GM21825 (cell line): ENCODE measurements at regions not wholly inside any gene's neighbourhood (a gene's known extent, or its start where the extent isn't known, plus 50 kb on each side); places are given as distances from the start of the nearest gene placed in this dataset.

Source experiments
- ATAC-seq: cut with Tn5 transposase; IDR thresholded peaks from one replicate; pipeline ENCODE4 v1.9.1; 2021; ENCODE audit warnings: mild to moderate bottlenecking, moderate library complexity; ENCODE audit not compliant: unreplicated experiment

- ATAC-seq = no peak
These were observed 123.6 kb upstream of the CPEB2 start for GRCh38 chr4:14878681-14879080.

GRCh38 chr4:14879683-14880082, 122.6 kb upstream of the CPEB2 start:
- no peak for ATAC-seq

DNA sequence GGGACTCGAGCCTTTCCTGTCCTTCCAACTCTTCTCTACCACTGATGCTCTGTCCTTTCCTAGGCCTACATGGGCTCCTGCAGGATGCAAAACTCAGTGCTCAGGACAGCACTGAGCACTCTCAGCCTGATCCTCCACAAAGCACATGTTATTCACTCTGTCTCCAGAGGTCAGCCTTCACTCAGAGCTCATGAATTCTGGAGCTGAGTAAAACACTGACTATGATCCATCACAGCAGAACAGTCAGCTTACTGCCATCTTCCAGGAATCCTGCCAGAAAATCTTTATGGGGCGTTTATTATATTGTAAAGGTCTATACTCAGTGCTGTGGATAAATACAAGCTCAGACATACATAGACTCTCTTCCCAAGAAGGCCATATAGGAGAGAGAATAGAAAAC, 121.5 kb upstream of the CPEB2 start:
- no peak for ATAC-seq

- ATAC-seq = no peak
These were observed 119.1 kb upstream of the CPEB2 start for GRCh38 chr4:14883166-14883565.

- no peak for ATAC-seq
These were observed 118.6 kb upstream of the CPEB2 start for GRCh38 chr4:14883661-14884060.

GRCh38 chr4:14887842-14888433, 114.3 kb upstream of the CPEB2 start:
- no peak for ATAC-seq

DNA sequence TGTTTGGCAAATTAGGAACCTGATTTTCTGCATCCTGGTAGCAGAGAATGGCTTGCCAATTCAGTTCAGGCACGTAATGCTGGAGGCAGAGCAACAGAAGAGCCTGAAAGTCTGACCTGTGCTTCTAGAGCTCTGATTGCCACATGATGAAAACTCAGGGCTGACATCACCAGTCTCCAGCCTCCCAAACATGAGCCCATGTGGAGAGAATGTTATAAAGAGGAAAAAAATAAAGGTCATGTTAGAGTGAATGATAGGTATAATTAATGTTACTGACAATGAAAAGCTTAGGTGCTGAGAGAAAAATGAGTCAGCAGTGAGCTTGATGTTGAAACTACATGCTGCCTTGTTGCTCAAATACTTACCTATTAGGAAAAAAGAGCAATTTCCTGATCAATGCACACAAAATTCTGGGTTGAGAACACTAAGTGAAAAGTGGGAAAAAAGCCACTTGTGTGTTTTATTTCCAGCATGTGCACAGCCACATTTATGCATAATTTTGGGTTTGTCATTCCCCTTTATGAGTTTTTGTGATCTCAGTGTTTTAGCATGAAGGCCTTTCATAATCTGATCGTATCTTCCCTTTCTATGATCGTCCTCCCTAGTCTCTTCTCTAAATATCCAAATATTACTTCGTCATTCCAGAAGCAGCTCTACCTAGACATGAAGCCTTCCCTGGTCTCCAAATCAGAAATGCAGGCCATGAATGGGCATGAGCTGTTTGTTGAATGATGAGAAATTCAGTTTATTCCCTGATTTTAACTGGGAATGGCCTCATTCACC, 113.3 kb upstream of the CPEB2 start:
- no peak for ATAC-seq

GRCh38 chr4:14892563-14892962, 109.7 kb upstream of the CPEB2 start:
- no peak for ATAC-seq

DNA sequence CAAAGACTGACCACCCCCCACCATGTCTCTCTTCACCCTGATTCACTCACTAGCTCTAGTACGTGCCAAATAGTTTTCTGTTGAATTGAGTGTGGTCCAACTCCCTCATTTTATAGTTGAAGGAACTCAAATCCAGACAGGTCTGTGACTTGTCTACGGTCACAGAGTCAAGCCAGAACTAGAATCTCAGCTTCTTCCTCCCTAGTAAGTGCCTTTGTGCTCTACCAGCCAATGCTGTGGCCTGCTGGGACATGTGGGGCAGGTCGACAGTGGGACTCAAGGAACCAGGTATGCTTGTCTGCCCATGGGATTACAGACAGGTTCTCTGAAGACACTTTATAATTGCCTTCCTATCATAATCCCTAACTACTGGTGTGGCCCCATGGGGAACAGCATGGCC, 108.6 kb upstream of the CPEB2 start:
- no peak for ATAC-seq

DNA sequence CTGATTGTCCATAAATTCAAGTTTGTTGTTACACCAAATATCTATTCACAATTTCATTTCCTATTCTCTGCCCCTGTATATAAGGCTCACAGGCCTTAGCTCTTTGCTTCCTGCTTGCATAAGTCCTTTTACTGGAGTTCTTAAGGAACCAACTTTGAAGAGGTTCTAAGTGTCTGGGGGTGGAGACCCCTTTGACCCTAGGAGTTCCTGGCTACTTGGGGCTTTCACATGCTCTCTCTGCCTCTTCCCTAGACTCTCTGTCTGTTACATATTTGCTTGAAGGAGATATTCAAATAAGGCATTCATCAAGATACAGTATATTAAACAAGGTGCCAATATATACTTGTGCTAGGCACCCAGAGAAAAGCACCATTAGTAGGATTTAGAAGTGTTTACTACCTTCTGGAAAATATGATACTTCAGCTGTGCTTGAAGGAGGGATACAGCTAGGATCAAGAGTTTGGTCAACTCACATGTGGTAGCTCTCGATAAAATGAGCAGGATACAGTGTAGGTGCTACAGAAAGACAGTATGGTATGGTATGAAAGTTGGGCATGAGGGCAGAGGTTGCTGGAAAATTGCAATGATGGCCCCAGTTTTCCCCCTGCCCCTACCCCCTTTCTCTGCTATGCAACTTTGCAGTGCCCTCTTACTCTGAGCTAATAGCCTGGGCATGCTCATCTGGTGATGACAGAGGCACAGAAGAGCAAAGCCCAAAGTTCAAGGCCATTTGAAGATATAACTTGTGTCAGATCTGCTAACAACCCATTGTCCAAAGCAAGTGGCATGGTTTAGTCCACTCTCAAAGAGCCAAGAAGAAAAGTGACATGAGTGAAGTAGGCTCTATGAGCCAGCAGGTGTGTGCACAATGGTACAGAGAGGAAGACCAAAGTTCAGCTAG, 107.6 kb upstream of the CPEB2 start:
- ATAC-seq = no peak

DNA sequence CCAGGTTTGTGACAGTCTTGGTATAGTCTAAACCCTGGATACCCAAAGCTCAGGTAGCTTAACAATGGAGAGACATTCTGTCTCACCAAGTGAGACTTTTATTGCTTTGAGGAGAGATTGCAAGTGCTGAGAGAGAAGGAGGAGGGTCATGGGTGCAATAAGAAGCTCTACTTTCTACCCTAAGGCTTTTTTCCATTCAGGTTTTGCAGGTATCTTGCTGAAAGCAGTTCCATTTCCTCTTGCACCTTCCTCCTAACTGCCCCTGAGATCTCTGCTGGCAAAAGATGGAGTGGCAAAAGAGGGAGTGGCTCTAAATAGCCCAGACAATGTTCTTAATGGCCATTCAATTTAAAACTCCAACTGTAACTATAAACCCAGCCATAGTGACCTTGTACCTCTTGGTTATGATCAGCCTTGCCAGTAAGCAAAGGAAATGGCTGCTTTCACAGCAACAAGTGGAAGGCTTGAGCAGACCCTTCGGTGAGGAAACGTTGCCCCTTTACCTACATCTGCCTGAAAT, 105.6 kb upstream of the CPEB2 start:
- ATAC-seq = no peak

GRCh38 chr4:14897217-14897616, 105.1 kb upstream of the CPEB2 start:
- no peak for ATAC-seq

DNA sequence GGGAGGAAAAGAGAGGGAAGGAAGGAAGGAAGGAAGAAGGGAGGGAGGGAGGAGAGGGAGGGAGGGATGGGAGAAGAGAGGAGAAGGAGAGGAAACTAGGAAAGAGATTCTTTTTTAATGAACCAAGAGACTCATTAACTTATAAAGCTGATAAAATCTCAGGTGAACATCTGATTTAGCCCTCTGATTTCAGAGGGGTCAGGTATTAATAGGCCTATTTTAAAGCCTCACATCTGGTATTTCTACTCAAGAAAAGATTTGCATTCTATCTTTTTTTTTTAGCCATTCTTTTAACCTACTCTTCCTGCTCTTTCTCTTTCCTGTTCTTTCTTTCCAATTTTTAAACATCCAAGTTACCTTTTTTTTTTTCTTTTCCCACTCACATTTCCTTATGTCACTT, 103.3 kb upstream of the CPEB2 start:
- ATAC-seq = no peak

DNA sequence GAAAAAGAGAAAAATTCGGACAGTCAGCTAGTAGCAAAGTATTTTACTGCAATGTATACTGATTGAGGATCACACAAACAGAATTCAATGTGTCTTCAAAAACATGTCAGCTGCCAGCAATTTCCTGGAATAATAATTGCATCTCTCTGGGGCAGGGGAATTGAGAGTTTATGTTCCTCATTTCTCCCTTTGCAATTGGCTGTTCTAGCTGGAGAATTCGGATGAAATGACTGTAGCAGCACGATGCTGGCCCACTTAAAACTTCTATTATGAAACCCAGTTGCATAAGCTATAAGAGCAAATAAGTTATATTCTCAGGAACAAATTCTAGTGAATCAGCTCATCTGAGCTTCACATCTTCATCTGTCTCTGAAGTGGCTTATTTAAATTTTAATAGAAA, 99.9 kb upstream of the CPEB2 start:
- no peak for ATAC-seq

GRCh38 chr4:14903321-14903720, 99.0 kb upstream of the CPEB2 start:
- ATAC-seq = no peak

DNA sequence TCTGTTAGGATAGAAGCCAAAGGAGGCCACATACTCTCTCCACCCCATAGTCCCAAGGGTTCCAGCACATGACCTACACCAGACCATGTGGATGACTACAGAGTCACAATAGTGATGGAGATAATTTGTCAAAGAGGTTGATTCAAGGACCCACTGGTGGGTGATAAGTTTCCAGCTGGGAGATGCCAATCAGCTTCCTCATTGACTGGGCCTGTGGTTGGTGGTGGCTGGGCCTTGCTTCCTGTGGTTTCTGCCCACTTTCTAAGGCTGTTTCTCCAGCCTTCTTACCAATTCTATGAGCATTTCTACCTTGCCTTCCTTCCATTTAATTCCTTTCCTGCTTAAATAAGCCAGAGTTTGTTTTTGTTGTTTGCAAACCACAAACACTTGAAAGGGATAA, 95.5 kb upstream of the CPEB2 start:
- no peak for ATAC-seq

DNA sequence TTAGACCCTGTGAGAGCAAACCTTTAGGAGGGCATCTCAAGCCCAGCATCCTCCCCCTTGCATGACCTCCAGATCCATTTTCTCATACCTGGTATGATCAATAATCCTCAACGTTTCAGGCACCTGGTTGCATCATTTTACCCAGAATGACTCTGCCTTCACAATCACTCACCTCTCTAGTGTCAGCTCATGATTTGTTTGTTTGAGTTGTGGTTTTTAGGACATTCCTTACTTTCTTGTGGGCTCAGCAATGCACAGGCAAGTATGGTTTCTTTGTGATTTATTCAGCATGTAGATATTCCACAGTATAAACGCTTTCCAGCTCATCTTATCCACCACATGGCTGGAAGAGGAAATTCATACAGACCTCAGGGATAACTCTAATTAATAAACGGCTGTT, 93.6 kb upstream of the CPEB2 start:
- ATAC-seq = no peak

DNA sequence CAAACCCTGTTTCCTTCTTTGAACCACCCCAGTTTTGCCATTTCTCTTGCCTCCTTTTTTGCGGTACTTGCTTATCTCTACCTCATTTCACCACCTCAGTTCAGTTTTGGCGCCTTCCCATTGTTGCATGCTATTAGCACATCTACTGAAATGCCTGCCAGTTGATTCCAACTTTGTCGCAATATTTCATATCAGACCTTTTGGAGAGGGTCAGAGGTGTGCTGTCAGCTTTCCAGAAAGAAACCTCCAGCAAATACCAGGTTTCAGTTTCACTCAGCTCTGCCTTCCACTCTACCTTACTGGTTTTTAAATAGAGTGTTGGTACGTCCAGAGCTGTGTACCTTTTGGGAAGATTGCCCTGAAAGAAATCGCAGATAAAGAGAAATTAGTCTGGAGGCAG, 91.9 kb upstream of the CPEB2 start:
- ATAC-seq = no peak

GRCh38 chr4:14912426-14912825, 89.9 kb upstream of the CPEB2 start:
- ATAC-seq = no peak

DNA sequence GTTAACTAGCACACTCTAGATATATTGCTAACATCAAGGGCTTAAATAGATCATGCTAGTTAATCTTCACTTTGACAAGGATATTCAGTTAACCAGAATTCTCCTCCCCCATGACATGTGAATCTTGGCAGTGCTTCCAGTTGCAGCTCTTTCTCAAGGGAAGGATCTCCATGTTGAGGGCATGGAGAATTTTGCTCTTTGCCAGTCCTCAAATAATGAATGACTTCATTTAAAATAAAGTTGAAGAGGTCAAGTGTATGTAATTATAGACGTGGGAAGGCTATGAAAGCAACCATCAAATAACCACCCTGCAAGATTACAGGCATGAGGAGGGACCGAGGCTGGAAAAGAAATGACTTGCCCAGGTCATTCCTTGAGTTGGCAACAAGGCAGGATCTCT, 87.3 kb upstream of the CPEB2 start:
- ATAC-seq = no peak

- no peak for ATAC-seq
These were observed 85.6 kb upstream of the CPEB2 start for GRCh38 chr4:14916554-14917297.
